ENCODE measurements at regions not wholly inside any gene's neighbourhood (a gene's known extent, or its start where the extent isn't known, plus 50 kb on each side); places are given as distances from the start of the nearest gene placed in this dataset.
"Not testable (repeated sequence)": the region's sequence is repeated elsewhere in the genome, so short reads cannot be mapped to it uniquely, and the experiment has no call there.

- TF ChIP-seq CTCF (IDR thresholded peaks at IDR 0.05; ENCODE audit: insufficient read depth, low read depth, low read length); EZH2 (IDR thresholded peaks at IDR 0.05; ENCODE audit: insufficient read depth, low read length): not testable (repeated sequence)
Observed at GRCh38 chrX:84870281-84870680, 133.4 kb upstream of the APOOL start.

Measured in astrocyte (in vitro differentiated cells and primary cell).